HEK293 (cell line): ENCODE measurements at regions not wholly inside any gene's neighbourhood (a gene's known extent, or its start where the extent isn't known, plus 50 kb on each side); places are given as distances from the start of the nearest gene placed in this dataset.
"Not testable (repeated sequence)": the region's sequence is repeated elsewhere in the genome, so short reads cannot be mapped to it uniquely, and the experiment has no call there.

Experiments
- ZNF19 ChIP-seq: fragments of 450-650 bp; formaldehyde crosslinking; IDR thresholded peaks from 2 replicates; pipeline ENCODE4; 2016; ENCODE audit warnings: missing biosample characterization, missing genetic modification characterization, low read depth
- ZNF23 ChIP-seq: fragments of 450-650 bp; formaldehyde crosslinking; IDR thresholded peaks from 2 replicates; pipeline ENCODE4 v1.5.1; 2016; ENCODE audit warnings: missing biosample characterization, missing genetic modification characterization, borderline replicate concordance
- ZNF626 ChIP-seq: fragments of 450-650 bp; sonication (Bioruptor Pico); formaldehyde crosslinking; IDR thresholded peaks from 2 replicates; pipeline ENCODE4 v1.5.1; 2018; ENCODE audit warnings: missing biosample characterization, missing genetic modification characterization, inconsistent platforms
- ZNF670 ChIP-seq: fragments of 450-650 bp; formaldehyde crosslinking; IDR thresholded peaks from 2 replicates; pipeline ENCODE4 v1.5.1; 2016; ENCODE audit warnings: missing biosample characterization, missing genetic modification characterization, low read depth
- ZNF792 ChIP-seq: fragments of 450-650 bp; formaldehyde crosslinking; IDR thresholded peaks from 2 replicates; pipeline ENCODE4 v1.5.1; 2016; ENCODE audit warnings: missing biosample characterization, missing genetic modification characterization
- TF ChIP-seq, protein P1 (sequence below): fragments of 450-650 bp; formaldehyde crosslinking; IDR thresholded peaks from 2 replicates; pipeline ENCODE4 v1.5.1; 2016; ENCODE audit warnings: missing biosample characterization, missing genetic modification characterization

DNA sequence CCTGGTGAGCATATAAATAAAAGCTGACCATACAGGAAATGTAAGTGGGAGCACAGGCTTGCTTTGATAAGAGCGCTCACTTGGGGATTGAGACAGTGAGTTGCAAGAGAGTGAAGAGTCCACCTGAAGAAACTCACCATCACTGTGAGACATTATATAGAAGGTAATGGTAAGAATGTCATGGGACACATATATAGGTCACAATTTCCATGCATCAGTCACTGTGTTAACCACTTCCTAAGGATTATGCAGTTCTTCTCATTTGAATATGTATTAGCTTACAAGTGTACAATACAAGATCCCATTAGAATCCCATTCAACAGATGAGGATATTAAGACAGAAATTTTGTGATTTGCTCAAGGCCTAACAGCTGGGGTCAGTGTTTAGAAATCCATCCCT lies 352.4 kb upstream of the NOTCH2NLA start:
- TF ChIP-seq ZNF23 (tag by site-specific recombination); ZNF626 (tag by site-specific recombination); ZNF670; ZNF19 (tag by site-specific recombination); ZNF792: not testable (repeated sequence)
- TF ChIP-seq, protein P1, sequence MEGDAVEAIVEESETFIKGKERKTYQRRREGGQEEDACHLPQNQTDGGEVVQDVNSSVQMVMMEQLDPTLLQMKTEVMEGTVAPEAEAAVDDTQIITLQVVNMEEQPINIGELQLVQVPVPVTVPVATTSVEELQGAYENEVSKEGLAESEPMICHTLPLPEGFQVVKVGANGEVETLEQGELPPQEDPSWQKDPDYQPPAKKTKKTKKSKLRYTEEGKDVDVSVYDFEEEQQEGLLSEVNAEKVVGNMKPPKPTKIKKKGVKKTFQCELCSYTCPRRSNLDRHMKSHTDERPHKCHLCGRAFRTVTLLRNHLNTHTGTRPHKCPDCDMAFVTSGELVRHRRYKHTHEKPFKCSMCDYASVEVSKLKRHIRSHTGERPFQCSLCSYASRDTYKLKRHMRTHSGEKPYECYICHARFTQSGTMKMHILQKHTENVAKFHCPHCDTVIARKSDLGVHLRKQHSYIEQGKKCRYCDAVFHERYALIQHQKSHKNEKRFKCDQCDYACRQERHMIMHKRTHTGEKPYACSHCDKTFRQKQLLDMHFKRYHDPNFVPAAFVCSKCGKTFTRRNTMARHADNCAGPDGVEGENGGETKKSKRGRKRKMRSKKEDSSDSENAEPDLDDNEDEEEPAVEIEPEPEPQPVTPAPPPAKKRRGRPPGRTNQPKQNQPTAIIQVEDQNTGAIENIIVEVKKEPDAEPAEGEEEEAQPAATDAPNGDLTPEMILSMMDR (tag by site-specific recombination): not testable (repeated sequence)
